ENCODE measurements at regions not wholly inside any gene's neighbourhood (a gene's known extent, or its start where the extent isn't known, plus 50 kb on each side); places are given as distances from the start of the nearest gene placed in this dataset.

DNA sequence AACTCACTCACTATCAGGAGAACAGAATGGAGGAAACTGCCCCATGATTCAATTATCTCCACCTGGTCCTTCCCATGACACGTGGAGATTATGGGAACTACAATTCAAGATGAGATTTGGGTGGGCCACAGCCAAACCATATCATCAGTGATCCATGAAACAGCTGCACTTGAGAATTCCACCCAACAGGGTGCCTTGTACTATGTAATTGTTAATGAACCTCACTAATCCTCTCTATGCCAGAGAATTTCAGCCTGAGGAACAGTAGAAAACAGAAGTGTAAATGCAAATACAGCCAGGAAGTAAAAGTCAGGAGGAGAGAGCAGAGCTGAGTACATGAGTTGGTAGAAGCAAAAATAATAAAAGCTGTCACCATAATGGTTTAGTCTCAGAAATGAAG, 261.4 kb downstream of the EPHA4 start:
- TF ChIP-seq, protein P1, sequence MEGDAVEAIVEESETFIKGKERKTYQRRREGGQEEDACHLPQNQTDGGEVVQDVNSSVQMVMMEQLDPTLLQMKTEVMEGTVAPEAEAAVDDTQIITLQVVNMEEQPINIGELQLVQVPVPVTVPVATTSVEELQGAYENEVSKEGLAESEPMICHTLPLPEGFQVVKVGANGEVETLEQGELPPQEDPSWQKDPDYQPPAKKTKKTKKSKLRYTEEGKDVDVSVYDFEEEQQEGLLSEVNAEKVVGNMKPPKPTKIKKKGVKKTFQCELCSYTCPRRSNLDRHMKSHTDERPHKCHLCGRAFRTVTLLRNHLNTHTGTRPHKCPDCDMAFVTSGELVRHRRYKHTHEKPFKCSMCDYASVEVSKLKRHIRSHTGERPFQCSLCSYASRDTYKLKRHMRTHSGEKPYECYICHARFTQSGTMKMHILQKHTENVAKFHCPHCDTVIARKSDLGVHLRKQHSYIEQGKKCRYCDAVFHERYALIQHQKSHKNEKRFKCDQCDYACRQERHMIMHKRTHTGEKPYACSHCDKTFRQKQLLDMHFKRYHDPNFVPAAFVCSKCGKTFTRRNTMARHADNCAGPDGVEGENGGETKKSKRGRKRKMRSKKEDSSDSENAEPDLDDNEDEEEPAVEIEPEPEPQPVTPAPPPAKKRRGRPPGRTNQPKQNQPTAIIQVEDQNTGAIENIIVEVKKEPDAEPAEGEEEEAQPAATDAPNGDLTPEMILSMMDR (conservative IDR thresholded peaks at IDR 0.05; ENCODE audit: low read depth, low read length), result no peak
- H3K4me3 ChIP-seq (ENCODE audit: low read depth, low read length), result no peak overlapping the region
- DNase-seq (ENCODE audit: low read depth), result no peak

DNA sequence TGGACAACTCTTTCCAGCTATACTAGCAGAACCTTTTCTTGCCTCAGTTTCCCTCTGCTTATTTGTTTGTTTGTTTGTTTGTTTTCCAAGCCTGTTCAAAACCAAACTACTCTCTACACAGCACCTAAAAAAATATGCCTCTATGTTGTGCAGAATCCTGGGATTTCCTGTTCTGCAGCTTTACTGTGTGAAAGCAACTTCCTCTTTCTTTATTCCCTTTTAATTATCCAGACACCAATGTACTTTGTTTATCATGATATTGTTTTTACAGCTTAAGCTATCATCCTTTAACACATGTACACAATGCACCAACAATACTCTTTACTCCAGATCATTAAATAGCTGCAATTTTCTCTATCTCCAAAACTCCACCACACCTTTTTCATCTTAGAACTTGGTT, 259.5 kb downstream of the EPHA4 start:
- H3K4me3 ChIP-seq (ENCODE audit: low read depth, low read length), result no peak overlapping the region
- TF ChIP-seq, protein P1 (conservative IDR thresholded peaks at IDR 0.05; ENCODE audit: low read depth, low read length), result no peak
- no peak for DNase-seq (ENCODE audit: low read depth)

DNA sequence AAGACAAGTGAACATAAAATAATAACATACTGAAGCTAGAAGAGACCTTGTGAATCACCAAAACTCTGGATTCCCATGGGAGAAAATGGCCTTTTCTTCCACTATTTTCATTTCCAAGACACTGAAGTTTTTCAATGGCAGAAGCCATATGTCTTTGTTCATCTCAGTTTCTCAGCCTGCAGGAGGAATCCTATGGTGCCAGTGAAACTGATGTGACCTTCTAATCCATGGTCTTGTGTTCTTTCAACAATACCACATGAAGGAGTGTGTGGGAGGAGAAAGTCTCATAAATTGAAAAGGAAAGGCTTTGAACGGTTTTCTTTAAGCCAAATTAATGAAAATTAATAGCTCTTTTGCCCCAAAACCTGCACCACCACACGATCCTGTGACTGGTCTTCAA, 257.3 kb downstream of the EPHA4 start:
- no peak overlapping the region for H3K4me3 ChIP-seq (ENCODE audit: low read depth, low read length)
- TF ChIP-seq, protein P1 (conservative IDR thresholded peaks at IDR 0.05; ENCODE audit: low read depth, low read length), result no peak
- no peak for DNase-seq (ENCODE audit: low read depth)

DNA sequence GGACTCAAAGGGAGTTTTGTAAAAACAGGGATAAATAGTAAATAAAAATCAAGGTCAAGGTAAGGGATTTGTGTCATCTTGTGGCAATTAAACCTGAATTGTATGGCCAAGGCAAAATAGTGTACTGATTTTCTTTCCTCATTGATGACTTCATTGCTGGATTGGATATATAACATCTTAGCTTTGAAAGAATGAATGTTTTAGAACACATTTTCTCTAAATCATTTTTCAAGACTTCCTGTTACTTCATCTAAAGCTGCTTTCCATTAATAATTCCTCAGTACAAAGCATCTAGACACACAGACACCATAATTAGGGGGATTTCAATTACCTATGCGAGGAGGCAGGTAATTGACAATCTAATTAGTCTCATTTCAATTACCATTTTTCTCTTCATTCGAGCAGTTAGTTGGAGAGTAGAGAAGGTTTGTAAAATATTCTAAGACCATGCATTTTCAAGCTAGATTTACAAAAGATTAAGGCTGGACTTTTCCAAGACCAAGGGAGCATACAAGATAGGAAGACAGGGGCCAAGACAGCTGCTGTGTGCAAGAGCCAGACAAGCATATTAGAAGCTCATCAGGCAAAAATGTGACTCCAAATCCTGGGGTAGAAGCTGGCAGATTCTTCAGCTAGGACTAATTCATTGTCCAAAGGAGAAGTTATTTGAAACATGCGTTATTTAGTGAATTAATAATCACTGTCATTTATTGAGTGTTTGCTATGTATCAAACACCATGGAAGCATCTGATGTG, 253.6 kb downstream of the EPHA4 start:
- TF ChIP-seq, protein P1 (conservative IDR thresholded peaks at IDR 0.05; ENCODE audit: low read depth, low read length), result no peak
- no peak overlapping the region for H3K4me3 ChIP-seq (ENCODE audit: low read depth, low read length)
- DNase-seq (ENCODE audit: low read depth), result no peak

DNA sequence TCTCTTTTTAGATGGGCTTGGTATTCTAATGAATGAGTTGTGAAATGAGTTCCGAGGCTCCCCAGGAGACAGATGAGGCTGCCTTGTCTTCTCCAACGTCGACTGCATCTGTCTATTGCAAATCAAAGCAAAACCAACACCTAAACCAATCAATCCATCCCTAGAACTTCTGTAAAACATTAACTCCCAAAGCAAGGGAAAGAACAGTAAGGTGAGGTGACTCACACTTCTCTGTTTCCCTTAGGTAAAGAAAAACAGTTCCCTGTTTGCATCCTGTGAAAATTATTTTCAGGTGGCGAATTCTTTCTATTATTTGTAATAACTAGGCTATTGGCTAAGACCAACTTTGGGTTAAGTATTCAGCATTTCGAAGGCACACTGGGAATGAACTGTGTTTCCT, 249.4 kb downstream of the EPHA4 start:
- no peak for DNase-seq (ENCODE audit: low read depth)
- no peak overlapping the region for H3K4me3 ChIP-seq (ENCODE audit: low read depth, low read length)
- TF ChIP-seq, protein P1 (conservative IDR thresholded peaks at IDR 0.05; ENCODE audit: low read depth, low read length), result no peak

DNA sequence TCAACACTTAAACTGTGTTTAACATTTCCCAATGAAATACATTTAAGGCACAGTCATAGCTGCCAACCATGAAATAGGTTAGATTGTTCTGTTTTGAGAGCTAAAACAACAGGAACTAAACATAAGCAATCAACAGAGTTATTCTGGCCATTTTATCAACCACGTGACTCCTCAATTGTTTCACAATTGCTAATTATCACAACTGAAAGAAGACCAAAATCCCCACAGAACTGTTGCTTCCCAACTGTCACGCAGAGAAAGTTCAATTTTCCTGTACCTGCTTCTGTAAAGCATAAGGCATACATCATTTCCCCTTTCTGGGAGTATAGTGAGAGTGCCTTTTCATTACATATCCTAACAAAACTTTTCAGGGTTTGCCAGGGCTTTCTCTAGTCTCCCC, 248.6 kb downstream of the EPHA4 start:
- TF ChIP-seq, protein P1 (conservative IDR thresholded peaks at IDR 0.05; ENCODE audit: low read depth, low read length), result no peak
- H3K4me3 ChIP-seq (ENCODE audit: low read depth, low read length), result no peak overlapping the region
- no peak for DNase-seq (ENCODE audit: low read depth)

DNA sequence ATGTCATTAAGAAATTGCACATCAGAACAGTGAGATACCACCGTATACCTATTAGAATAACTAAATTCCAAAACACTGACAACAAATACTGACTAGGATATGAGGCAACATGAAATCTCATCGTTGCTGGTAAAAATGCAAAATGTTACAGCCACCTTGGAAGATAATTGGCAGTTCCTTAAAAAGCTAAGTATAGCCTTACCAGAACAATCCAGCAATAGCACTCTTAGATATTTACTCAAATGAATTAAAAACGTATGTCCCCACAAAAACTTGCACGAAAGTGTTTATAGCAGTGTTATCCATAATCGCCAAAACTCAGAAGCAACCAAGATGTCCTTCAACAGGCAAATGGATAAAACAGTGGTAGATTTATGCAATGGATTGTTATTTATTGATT, 241.7 kb downstream of the EPHA4 start:
- TF ChIP-seq, protein P1 (conservative IDR thresholded peaks at IDR 0.05; ENCODE audit: low read depth, low read length), result no peak
- H3K4me3 ChIP-seq (ENCODE audit: low read depth, low read length), result no peak overlapping the region
- DNase-seq (ENCODE audit: low read depth), result no peak

All from choroid plexus epithelial cell (primary cell).